ENCODE measurements at regions not wholly inside any gene's neighbourhood (a gene's known extent, or its start where the extent isn't known, plus 50 kb on each side); places are given as distances from the start of the nearest gene placed in this dataset.

DNA sequence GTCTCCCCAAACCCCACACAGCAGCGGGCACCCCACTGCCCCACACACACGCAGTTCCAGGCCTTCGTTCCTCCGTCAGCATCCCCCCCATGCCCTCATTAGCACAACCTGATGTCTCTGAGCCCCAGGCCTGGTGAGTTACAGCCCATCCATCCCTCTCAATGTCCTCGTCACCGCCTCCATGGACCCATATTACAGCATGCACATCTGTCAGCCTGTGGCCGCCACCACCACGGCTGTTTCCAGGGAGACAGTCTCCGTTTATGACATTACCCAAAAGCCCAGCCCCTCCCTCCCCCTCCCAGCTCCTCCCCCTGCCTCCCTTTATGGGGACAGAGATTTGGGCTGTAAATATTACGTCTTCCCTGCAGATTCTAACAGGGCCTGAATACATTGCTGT, 143.1 kb upstream of the LINGO1 start (continued):
- TF ChIP-seq BCL11B (tag by site-specific recombination; IDR thresholded peaks at IDR 0.05; ENCODE audit: low read depth) = no peak
- no peak for TF ChIP-seq ZNF791 (tag by site-specific recombination; IDR thresholded peaks at IDR 0.05)
- TF ChIP-seq ZNF354C (tag by site-specific recombination; IDR thresholded peaks at IDR 0.05; ENCODE audit: borderline replicate concordance, low read depth) = no peak
- TF ChIP-seq ZNF560 (tag by site-specific recombination; IDR thresholded peaks at IDR 0.05; ENCODE audit: borderline replicate concordance) = no peak
- TF ChIP-seq ZNF133 (tag by site-specific recombination; IDR thresholded peaks at IDR 0.05) = no peak
- no peak for TF ChIP-seq ZSCAN30 (tag by site-specific recombination; IDR thresholded peaks at IDR 0.05)

DNA sequence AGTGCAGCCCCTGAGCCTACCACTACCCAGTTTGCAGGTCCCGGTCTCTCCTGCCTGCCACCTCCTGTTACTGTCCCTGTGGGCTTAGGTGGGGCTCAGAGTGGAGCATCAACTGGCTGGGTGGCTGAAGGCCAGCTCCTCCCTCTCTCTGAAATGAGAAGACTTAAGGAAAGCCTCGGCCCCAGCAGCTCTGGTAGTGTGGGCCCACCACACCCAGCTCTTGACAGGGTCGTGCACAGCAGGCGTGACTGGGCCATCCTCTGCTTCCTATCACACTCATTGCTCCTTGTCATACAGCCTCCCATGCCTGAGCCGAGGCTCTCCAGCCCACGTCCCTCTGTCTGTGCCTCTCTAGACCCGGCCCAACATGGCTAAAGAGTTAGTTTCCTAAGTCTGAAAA, 142.7 kb upstream of the LINGO1 start:
- CTCF ChIA-PET = interaction anchor here (2.4 kb wide), 1 partner anchor 10 kb away, joined by 10 read pairs; no protein-coding TSS in a partner anchor

DNA sequence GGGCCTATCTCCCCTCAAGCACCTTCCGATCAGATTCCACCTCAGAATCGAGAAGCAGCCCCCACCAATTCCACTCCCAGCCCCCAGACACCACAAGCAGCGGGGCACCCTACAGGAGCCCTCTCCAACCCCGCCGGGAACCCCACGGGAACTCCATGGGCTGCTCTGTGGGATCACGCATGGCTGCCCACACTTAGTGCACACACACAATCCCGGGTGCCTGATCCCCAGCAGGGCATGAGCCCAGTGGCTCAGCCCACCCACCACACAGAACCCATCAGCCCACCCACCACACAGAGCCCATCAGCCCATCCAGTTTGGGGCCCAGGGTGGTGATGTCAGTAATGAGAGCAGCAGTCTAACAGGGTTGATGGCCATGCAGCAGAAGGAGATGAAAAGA, 141.6 kb upstream of the LINGO1 start:
- CTCF ChIA-PET = no interaction called here

More for the DNA sequence above, 142.7 kb upstream of the LINGO1 start:
- POLR2A ChIA-PET = no interaction called here
- Histone ChIP-seq H3K27ac (ENCODE audit: extremely low read depth, low read depth, low read length) (no peak overlapping the region), H3K4me3 (ENCODE audit: low read depth, low read length) (no peak overlapping the region), H3K4me1 (ENCODE audit: control insufficient read depth, insufficient read depth, low read length) (no peaks in the 10 kb centered on the region), H3K36me3 (ENCODE audit: control insufficient read depth in 2 of 2, insufficient read depth in 1 of 2, low read length in 2 of 2) (no peaks in the 10 kb centered on the region), H3K9me3 (ENCODE audit: control insufficient read depth, insufficient read depth, low read depth, low read length) (no peaks in the 10 kb centered on the region)
- TF ChIP-seq ZNF350 (tag by site-specific recombination; IDR thresholded peaks at IDR 0.05) = no peak
- TF ChIP-seq, protein P1, sequence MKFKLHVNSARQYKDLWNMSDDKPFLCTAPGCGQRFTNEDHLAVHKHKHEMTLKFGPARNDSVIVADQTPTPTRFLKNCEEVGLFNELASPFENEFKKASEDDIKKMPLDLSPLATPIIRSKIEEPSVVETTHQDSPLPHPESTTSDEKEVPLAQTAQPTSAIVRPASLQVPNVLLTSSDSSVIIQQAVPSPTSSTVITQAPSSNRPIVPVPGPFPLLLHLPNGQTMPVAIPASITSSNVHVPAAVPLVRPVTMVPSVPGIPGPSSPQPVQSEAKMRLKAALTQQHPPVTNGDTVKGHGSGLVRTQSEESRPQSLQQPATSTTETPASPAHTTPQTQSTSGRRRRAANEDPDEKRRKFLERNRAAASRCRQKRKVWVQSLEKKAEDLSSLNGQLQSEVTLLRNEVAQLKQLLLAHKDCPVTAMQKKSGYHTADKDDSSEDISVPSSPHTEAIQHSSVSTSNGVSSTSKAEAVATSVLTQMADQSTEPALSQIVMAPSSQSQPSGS (tag by site-specific recombination; IDR thresholded peaks at IDR 0.05; ENCODE audit: low read depth) = no peak
- peak; percentile 48; the same call in 1 of the 2 replicates for TF ChIP-seq ZFP69B (tag by site-specific recombination; IDR thresholded peaks at IDR 0.05)
- TF ChIP-seq ZNF48 (tag by site-specific recombination; IDR thresholded peaks at IDR 0.05) = no peak
- TF ChIP-seq ZNF121 (tag by site-specific recombination; IDR thresholded peaks at IDR 0.05) = no peak
- TF ChIP-seq, protein P2, sequence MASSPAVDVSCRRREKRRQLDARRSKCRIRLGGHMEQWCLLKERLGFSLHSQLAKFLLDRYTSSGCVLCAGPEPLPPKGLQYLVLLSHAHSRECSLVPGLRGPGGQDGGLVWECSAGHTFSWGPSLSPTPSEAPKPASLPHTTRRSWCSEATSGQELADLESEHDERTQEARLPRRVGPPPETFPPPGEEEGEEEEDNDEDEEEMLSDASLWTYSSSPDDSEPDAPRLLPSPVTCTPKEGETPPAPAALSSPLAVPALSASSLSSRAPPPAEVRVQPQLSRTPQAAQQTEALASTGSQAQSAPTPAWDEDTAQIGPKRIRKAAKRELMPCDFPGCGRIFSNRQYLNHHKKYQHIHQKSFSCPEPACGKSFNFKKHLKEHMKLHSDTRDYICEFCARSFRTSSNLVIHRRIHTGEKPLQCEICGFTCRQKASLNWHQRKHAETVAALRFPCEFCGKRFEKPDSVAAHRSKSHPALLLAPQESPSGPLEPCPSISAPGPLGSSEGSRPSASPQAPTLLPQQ (tag by site-specific recombination; IDR thresholded peaks at IDR 0.05) = peak; percentile 72
- TF ChIP-seq KLF10 (tag by site-specific recombination; IDR thresholded peaks at IDR 0.05) = no peak
- TF ChIP-seq, protein P3, sequence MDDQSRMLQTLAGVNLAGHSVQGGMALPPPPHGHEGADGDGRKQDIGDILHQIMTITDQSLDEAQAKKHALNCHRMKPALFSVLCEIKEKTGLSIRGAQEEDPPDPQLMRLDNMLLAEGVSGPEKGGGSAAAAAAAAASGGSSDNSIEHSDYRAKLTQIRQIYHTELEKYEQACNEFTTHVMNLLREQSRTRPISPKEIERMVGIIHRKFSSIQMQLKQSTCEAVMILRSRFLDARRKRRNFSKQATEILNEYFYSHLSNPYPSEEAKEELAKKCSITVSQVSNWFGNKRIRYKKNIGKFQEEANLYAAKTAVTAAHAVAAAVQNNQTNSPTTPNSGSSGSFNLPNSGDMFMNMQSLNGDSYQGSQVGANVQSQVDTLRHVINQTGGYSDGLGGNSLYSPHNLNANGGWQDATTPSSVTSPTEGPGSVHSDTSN (CRISPR knock-in tag; IDR thresholded peaks at IDR 0.05) = no peak
- TF ChIP-seq ZNF19 (tag by site-specific recombination; IDR thresholded peaks at IDR 0.05; ENCODE audit: low read depth) = no peak

DNA sequence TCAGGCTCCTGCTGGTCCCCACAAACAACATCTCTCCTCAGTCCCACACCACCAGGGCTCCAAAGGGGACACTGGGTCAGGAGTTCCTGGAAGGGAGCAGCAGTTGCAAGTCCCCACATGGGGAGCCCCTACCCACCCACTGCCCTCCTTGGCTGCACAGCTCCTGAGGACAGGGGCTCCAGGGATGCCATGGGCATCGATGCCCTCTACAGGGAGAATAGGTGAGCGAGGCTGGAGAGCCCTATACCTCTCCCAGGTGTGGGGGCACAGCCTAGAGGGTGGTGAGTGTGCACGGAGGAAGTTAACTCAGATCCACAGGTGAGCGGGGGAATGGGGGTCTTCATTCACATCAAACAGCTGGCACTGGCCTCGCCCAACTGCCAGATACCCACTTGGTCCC, 141.2 kb upstream of the LINGO1 start:
- ChIA-PET POLR2A (no interaction called here), CTCF (interaction anchor here (2.3 kb wide), 1 partner anchor 11 kb away, joined by 11 read pairs; no protein-coding TSS in a partner anchor)
- Histone ChIP-seq H3K27ac (ENCODE audit: extremely low read depth, low read depth, low read length) (no peak overlapping the region), H3K36me3 (ENCODE audit: control insufficient read depth in 2 of 2, insufficient read depth in 1 of 2, low read length in 2 of 2) (no peaks in the 10 kb centered on the region), H3K4me1 (ENCODE audit: control insufficient read depth, insufficient read depth, low read length) (no peaks in the 10 kb centered on the region), H3K4me3 (ENCODE audit: low read depth, low read length) (no peak overlapping the region), H3K9me3 (ENCODE audit: control insufficient read depth, insufficient read depth, low read depth, low read length) (no peaks in the 10 kb centered on the region)
- TF ChIP-seq ZNF248 (tag by site-specific recombination; IDR thresholded peaks at IDR 0.05) (no peak), ZIC2 (tag by site-specific recombination; IDR thresholded peaks at IDR 0.05) (no peak), ZNF701 (tag by site-specific recombination; IDR thresholded peaks at IDR 0.05) (no peak), ZNF146 (tag by site-specific recombination; IDR thresholded peaks at IDR 0.05) (no peak), ZSCAN23 (tag by site-specific recombination; IDR thresholded peaks at IDR 0.05) (no peak), BCL11A (tag by site-specific recombination; IDR thresholded peaks at IDR 0.05; ENCODE audit: low read depth) (no peak), ZNF266 (tag by site-specific recombination; IDR thresholded peaks at IDR 0.05; ENCODE audit: low read depth) (no peak), ZNF341 (tag by site-specific recombination; IDR thresholded peaks at IDR 0.05; ENCODE audit: low read depth) (no peak), ZNF175 (tag by site-specific recombination; IDR thresholded peaks at IDR 0.05) (no peak)
- TF ChIP-seq, protein P4, sequence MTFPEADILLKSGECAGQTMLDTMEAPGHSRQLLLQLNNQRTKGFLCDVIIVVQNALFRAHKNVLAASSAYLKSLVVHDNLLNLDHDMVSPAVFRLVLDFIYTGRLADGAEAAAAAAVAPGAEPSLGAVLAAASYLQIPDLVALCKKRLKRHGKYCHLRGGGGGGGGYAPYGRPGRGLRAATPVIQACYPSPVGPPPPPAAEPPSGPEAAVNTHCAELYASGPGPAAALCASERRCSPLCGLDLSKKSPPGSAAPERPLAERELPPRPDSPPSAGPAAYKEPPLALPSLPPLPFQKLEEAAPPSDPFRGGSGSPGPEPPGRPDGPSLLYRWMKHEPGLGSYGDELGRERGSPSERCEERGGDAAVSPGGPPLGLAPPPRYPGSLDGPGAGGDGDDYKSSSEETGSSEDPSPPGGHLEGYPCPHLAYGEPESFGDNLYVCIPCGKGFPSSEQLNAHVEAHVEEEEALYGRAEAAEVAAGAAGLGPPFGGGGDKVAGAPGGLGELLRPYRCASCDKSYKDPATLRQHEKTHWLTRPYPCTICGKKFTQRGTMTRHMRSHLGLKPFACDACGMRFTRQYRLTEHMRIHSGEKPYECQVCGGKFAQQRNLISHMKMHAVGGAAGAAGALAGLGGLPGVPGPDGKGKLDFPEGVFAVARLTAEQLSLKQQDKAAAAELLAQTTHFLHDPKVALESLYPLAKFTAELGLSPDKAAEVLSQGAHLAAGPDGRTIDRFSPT (tag by site-specific recombination; IDR thresholded peaks at IDR 0.05) = no peak

More for the DNA sequence above, 141.6 kb upstream of the LINGO1 start:
- H3K27ac ChIP-seq (ENCODE audit: extremely low read depth, low read depth, low read length) = no peak overlapping the region
- H3K4me1 ChIP-seq (ENCODE audit: control insufficient read depth, insufficient read depth, low read length) = no peaks in the 10 kb centered on the region
- peak; percentile 67 for TF ChIP-seq ZFHX2 (tag by site-specific recombination; conservative IDR thresholded peaks at IDR 0.05)
- TF ChIP-seq ZNF768 (tag by site-specific recombination; IDR thresholded peaks at IDR 0.05) = no peak
- TF ChIP-seq EGR2 (tag by site-specific recombination; IDR thresholded peaks at IDR 0.05; ENCODE audit: low read depth) = peak; percentile 62; the same call in 1 of the 2 replicates
- TF ChIP-seq ZIC2 (tag by site-specific recombination; IDR thresholded peaks at IDR 0.05) = peak; percentile 79
- POLR2A ChIA-PET = no interaction called here
- H3K4me3 ChIP-seq (ENCODE audit: low read depth, low read length) = no peak overlapping the region
- no peaks in the 10 kb centered on the region for H3K9me3 ChIP-seq (ENCODE audit: control insufficient read depth, insufficient read depth, low read depth, low read length)
- no peaks in the 10 kb centered on the region for H3K36me3 ChIP-seq (ENCODE audit: control insufficient read depth in 2 of 2, insufficient read depth in 1 of 2, low read length in 2 of 2)

Data from HEK293 (cell line).